A549 (cell line): ENCODE measurements at regions not wholly inside any gene's neighbourhood (a gene's known extent, or its start where the extent isn't known, plus 50 kb on each side); places are given as distances from the start of the nearest gene placed in this dataset.

Experiments used
- ATAC-seq, 2 experiments: fragments of 200-7000 bp in 1 of 2; fragments of >200 bp in 1 of 2; cut with Nextera tagmentation in 1 of 2; cut with Tn5 transposase in 1 of 2; 3 replicates each; pipeline versions ENCODE4 v1.8.0 to v1.9.1; 2018 to 2020; ENCODE audit warnings: mild to moderate bottlenecking in 1 of 2, moderate library complexity in 1 of 2
- CTCF ChIA-PET: fragments of 300-600 bp; sonication (Branson Sonifier 250); formaldehyde crosslinking; extraction: SDS; loops from one replicate; lab custom pipeline; 2021; ENCODE audit warnings: antibody characterized with exemption, inconsistent platforms; lab: Yijun Ruan, JAX
- POLR2A ChIA-PET: fragments of 350-600 bp; formaldehyde crosslinking; extraction: SDS; loops from one replicate; lab custom pipeline; 2021; ENCODE audit warnings: antibody characterized with exemption, inconsistent platforms; lab: Yijun Ruan, JAX
- DNase-seq, 2 experiments: peaks; one replicate each; pipeline versions ENCODE4 v3.0.0 to v3.0.0-alpha.2; 2011 to 2016; ENCODE audit warnings: low read depth in 1 of 2, low spot score in 1 of 2
- FAIRE-seq: peaks from 2 replicates; lab custom pipeline; 2011; peaks lifted over from hg19 to GRCh38; lab: Jason Lieb, UNC
- H3K27ac ChIP-seq, 2 experiments: fragments of >200 bp; sonication (Bioruptor Twin); formaldehyde crosslinking; 3 replicates each; pipeline ENCODE4 v1.5.1; 2016 to 2017
- H3K4me1 ChIP-seq: fragments of >200 bp; sonication (Bioruptor Twin); formaldehyde crosslinking; 3 replicates; pipeline ENCODE4 v1.6.1; 2016
- H3K4me2 ChIP-seq: fragments of >200 bp; sonication (Bioruptor Twin); formaldehyde crosslinking; 3 replicates; pipeline ENCODE4 v1.6.1; 2016
- H3K4me3 ChIP-seq: fragments of >200 bp; sonication (Bioruptor Twin); formaldehyde crosslinking; 3 replicates; pipeline ENCODE4 v1.5.1; 2016
- H3K9me3 ChIP-seq: fragments of >200 bp; sonication (Bioruptor Twin); formaldehyde crosslinking; 3 replicates; pipeline ENCODE4 v1.6.1; 2016
- CEBPB ChIP-seq, 2 experiments: fragments of >200 bp in 1 of 2; sonication (Bioruptor Twin) in 1 of 2; formaldehyde crosslinking in 1 of 2; IDR thresholded peaks; 2 replicates each; pipeline ENCODE4 v1.6.1; 2012 to 2016
- EHMT2 ChIP-seq: fragments of 200-600 bp; sonication (generic); IDR thresholded peaks from 2 replicates; pipeline ENCODE4 v1.6.1; 2016; ENCODE audit warnings: antibody characterized with exemption, low read depth, mild to moderate bottlenecking, moderate library complexity
- ESRRA ChIP-seq: fragments of 150-350 bp; IDR thresholded peaks from 2 replicates; pipeline ENCODE4 v1.6.1; 2014; ENCODE audit warnings: mild to moderate bottlenecking, low read length, borderline replicate concordance
- FOSB ChIP-seq: fragments of 250-450 bp; sonication (Bioruptor Pico); IDR thresholded peaks from 2 replicates; pipeline ENCODE4 v1.5.0; 2020; ENCODE audit warnings: mild to moderate bottlenecking, moderate library complexity
- FOSL2 ChIP-seq, 2 experiments: fragments of 450-650 bp in 1 of 2; fragments of >200 bp in 1 of 2; sonication (Bioruptor Twin) in 1 of 2; formaldehyde crosslinking; IDR thresholded peaks; 2 replicates each; pipeline versions ENCODE4 v1.5.0 to v1.6.1; 2016 to 2020; ENCODE audit warnings: mild to moderate bottlenecking in 1 of 2, moderate library complexity in 1 of 2
- GATA3 ChIP-seq: IDR thresholded peaks from 2 replicates; pipeline ENCODE4 v1.6.1; 2012; ENCODE audit warnings: borderline replicate concordance
- HOXA7 ChIP-seq: fragments of 250-450 bp; sonication (Bioruptor Pico); IDR thresholded peaks from 2 replicates; pipeline ENCODE4 v1.5.0; 2020; ENCODE audit warnings: mild to moderate bottlenecking, moderate library complexity
- HOXB13 ChIP-seq: fragments of 250-450 bp; sonication (Bioruptor Pico); IDR thresholded peaks from 2 replicates; pipeline ENCODE4 v1.5.0; 2020; ENCODE audit warnings: low read depth, mild to moderate bottlenecking, moderate library complexity
- HOXB5 ChIP-seq: fragments of 250-450 bp; sonication (Bioruptor Pico); IDR thresholded peaks from 2 replicates; pipeline ENCODE4 v1.5.0; 2020; ENCODE audit warnings: mild to moderate bottlenecking, moderate library complexity
- JUN ChIP-seq, 2 experiments: fragments of >200 bp; sonication (Bioruptor Twin); formaldehyde crosslinking; IDR thresholded peaks; 2 replicates in 1 of 2; 3 replicates in 1 of 2; pipeline ENCODE4 v1.6.1; 2016 to 2017
- KDM1A ChIP-seq: fragments of 200-600 bp; sonication (generic); IDR thresholded peaks from 2 replicates; pipeline ENCODE4 v1.6.1; 2016; ENCODE audit warnings: low read depth, mild to moderate bottlenecking
- MAFK ChIP-seq: fragments of 450-650 bp; IDR thresholded peaks from 2 replicates; pipeline ENCODE4 v1.6.1; 2014; ENCODE audit not compliant: partially characterized antibody
- POLR2A ChIP-seq: IDR thresholded peaks from 2 replicates; pipeline ENCODE4 v1.6.1; 2012; ENCODE audit warnings: mild to moderate bottlenecking, low read length
- POLR2AphosphoS2 ChIP-seq: conservative IDR thresholded peaks from 2 replicates; pipeline ENCODE4 v1.6.1; 2012; ENCODE audit warnings: low read length, improper control_type of control experiment, inconsistent platforms
- RARB ChIP-seq: fragments of 250-450 bp; sonication (Bioruptor Pico); IDR thresholded peaks from 2 replicates; pipeline ENCODE4 v1.8.0; 2021; ENCODE audit warnings: mild to moderate bottlenecking, moderate library complexity
- RFX5 ChIP-seq: fragments of 450-650 bp; IDR thresholded peaks from 2 replicates; pipeline ENCODE4 v1.7.1; 2014; ENCODE audit warnings: antibody characterized with exemption, mild to moderate bottlenecking, moderate library complexity
- TFCP2L1 ChIP-seq: fragments of 250-450 bp; sonication (Bioruptor Pico); IDR thresholded peaks from 2 replicates; pipeline ENCODE4 v1.5.0; 2021; ENCODE audit warnings: mild to moderate bottlenecking
- TP53 ChIP-seq: fragments of 250-450 bp; sonication (Bioruptor Pico); IDR thresholded peaks from 2 replicates; pipeline ENCODE4 v1.5.0; 2021; ENCODE audit warnings: mild to moderate bottlenecking, moderate library complexity
- ZC3H11A ChIP-seq: fragments of 450-650 bp; IDR thresholded peaks from 2 replicates; pipeline ENCODE4 v1.6.1; 2014; ENCODE audit warnings: antibody characterized with exemption, mild to moderate bottlenecking
- ZNF302 ChIP-seq: fragments of 250-450 bp; sonication (Bioruptor Pico); IDR thresholded peaks from 2 replicates; pipeline ENCODE4 v1.9.0; 2021; ENCODE audit warnings: inconsistent platforms, mild to moderate bottlenecking, moderate library complexity
- WGBS: methylation state at CpG from one replicate; pipeline ENCODE4 v1.1.6; 2017; ENCODE audit errors: missing lambda C conversion rate; 5-methylcytosine and 5-hydroxymethylcytosine counted together
- TF ChIP-seq, protein P1 (sequence below): fragments of 150-350 bp; IDR thresholded peaks from 2 replicates; pipeline ENCODE4 v1.6.1; 2014; ENCODE audit warnings: low read depth, mild to moderate bottlenecking, low read length
- TF ChIP-seq, protein P2 (sequence below): IDR thresholded peaks from 2 replicates; pipeline ENCODE4 v1.6.1; 2012
- TF ChIP-seq, protein P3 (sequence below): IDR thresholded peaks from 2 replicates; pipeline ENCODE4 v1.6.1; 2012; ENCODE audit warnings: low read depth, borderline replicate concordance
- TF ChIP-seq, protein P4 (sequence below): fragments of 250-450 bp; sonication (Bioruptor Pico); IDR thresholded peaks from 2 replicates; pipeline ENCODE4 v1.5.0; 2020; ENCODE audit warnings: low read depth, mild to moderate bottlenecking, moderate library complexity
- TF ChIP-seq, protein P5 (sequence below): IDR thresholded peaks from 2 replicates; pipeline ENCODE4 v1.6.1; 2012
- TF ChIP-seq, protein P6 (sequence below): fragments of >200 bp; sonication (Bioruptor Twin); formaldehyde crosslinking; IDR thresholded peaks from 2 replicates; pipeline ENCODE4 v1.6.1; 2016

DNA sequence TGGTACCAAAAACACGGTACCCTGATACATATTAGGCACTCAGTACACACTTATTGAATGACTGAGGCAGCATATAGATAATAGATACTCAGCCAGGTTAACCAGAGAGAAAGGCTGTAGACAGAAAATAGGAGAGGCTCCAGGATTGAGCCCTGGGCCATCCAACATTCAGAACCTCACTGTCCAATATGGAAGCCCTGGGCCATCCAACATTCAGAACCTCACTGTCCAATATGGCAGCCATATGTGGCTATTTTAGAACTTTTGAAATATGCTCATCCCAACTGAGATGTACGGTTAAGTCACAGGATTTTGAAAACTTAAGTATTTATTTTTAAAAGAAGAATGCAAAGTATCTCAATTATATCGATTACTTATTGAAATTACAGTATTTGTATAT lies 142.5 kb upstream of the ID4 start:
- Histone ChIP-seq H3K27ac (no peak overlapping the region), H3K4me2 (no peak overlapping the region), H3K4me1 (no peaks in the 10 kb centered on the region), H3K9me3 (no peaks in the 10 kb centered on the region), H3K4me3 (no peak overlapping the region)
- DNase-seq, result no peak
- no peak for FAIRE-seq
- 31% methylated on average over 3 of the region's 3 CpGs for WGBS
- ChIA-PET POLR2A (no interaction called here), CTCF (no interaction called here)
- no peak for ATAC-seq
- TF ChIP-seq KDM1A, result no peak
- TF ChIP-seq JUN (IDR thresholded peaks at IDR 0.05), result no peak
- TF ChIP-seq HOXB13, result no peak
- no peak for TF ChIP-seq POLR2AphosphoS2
- TF ChIP-seq, protein P1, sequence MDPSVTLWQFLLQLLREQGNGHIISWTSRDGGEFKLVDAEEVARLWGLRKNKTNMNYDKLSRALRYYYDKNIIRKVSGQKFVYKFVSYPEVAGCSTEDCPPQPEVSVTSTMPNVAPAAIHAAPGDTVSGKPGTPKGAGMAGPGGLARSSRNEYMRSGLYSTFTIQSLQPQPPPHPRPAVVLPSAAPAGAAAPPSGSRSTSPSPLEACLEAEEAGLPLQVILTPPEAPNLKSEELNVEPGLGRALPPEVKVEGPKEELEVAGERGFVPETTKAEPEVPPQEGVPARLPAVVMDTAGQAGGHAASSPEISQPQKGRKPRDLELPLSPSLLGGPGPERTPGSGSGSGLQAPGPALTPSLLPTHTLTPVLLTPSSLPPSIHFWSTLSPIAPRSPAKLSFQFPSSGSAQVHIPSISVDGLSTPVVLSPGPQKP, result no peak
- no peak for TF ChIP-seq ZNF302 (CRISPR knock-in tag)
- no peak for TF ChIP-seq CEBPB (IDR thresholded peaks at IDR 0.05)
- no peak for TF ChIP-seq MAFK
- no peak for TF ChIP-seq POLR2A
- TF ChIP-seq, protein P2, sequence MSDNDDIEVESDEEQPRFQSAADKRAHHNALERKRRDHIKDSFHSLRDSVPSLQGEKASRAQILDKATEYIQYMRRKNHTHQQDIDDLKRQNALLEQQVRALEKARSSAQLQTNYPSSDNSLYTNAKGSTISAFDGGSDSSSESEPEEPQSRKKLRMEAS, result no peak
- TF ChIP-seq TP53 (CRISPR knock-in tag), result no peak

DNA sequence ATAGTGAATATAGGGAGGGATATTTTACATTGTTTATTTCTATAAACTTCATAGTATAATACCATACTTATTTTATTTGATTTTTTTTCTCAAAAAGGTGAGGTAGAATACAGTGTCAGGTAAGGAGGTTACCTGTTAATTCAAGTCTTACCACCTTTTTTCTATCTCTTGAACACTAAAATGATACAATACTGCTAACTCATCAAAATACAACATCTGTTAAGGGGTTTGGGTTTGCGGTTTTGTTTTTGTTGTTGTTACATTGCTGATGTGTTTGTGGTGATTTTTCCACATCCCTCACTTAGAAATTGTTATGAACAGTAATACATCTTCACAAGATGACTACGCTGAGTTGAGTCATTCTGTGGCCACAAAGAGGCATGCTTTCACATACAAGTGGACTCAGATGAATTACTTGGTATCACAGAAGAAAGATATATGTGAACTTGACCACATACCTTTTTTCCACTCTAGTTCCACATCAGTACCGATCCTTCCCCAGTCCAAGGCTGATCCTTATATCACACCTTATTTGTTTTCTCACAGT lies 139.4 kb upstream of the ID4 start:
- Histone ChIP-seq H3K4me1 (no peaks in the 10 kb centered on the region), H3K4me3 (no peak overlapping the region), H3K9me3 (no peaks in the 10 kb centered on the region)
- FAIRE-seq, result no peak
- WGBS, result 30% methylated on average over 2 of the region's 3 CpGs
- no peak for DNase-seq
- no peak for TF ChIP-seq HOXA7 (CRISPR knock-in tag)
- TF ChIP-seq MAFK, result peak; percentile 87
- TF ChIP-seq, all 56 proteins: peak for 1
- ChIA-PET CTCF (no interaction called here), POLR2A (no interaction called here)
- ATAC-seq, result no peak
- Histone ChIP-seq H3K4me2 (no peak overlapping the region), H3K27ac (no peak overlapping the region)

DNA sequence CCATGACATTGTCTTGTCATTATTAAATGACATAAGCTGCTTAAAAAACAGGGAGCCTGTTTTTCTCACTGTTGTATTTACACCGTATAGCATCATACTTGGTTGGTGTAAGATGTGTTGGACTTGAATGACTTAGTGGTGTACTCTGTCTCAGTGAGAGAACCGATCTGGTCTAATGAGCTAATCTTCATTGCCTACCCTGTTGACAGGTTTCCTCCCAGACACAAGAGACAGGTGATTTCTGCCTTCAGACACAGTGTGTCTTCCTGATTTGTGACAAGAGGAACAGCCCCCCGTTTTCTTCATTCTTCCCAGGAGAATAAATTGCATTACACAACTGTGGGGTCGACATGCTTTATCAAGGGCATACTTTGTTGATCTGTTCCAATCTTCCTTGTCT lies 137.2 kb upstream of the ID4 start:
- ATAC-seq, result no peak
- Histone ChIP-seq H3K4me2 (no peak overlapping the region), H3K4me1 (no peaks in the 10 kb centered on the region)
- ChIA-PET CTCF (no interaction called here), POLR2A (no interaction called here)
- DNase-seq, result no peak
- TF ChIP-seq, protein P3, sequence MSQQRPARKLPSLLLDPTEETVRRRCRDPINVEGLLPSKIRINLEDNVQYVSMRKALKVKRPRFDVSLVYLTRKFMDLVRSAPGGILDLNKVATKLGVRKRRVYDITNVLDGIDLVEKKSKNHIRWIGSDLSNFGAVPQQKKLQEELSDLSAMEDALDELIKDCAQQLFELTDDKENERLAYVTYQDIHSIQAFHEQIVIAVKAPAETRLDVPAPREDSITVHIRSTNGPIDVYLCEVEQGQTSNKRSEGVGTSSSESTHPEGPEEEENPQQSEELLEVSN, result no peak
- TF ChIP-seq, protein P4, sequence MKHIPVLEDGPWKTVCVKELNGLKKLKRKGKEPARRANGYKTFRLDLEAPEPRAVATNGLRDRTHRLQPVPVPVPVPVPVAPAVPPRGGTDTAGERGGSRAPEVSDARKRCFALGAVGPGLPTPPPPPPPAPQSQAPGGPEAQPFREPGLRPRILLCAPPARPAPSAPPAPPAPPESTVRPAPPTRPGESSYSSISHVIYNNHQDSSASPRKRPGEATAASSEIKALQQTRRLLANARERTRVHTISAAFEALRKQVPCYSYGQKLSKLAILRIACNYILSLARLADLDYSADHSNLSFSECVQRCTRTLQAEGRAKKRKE, result no peak
- TF ChIP-seq, protein P5, sequence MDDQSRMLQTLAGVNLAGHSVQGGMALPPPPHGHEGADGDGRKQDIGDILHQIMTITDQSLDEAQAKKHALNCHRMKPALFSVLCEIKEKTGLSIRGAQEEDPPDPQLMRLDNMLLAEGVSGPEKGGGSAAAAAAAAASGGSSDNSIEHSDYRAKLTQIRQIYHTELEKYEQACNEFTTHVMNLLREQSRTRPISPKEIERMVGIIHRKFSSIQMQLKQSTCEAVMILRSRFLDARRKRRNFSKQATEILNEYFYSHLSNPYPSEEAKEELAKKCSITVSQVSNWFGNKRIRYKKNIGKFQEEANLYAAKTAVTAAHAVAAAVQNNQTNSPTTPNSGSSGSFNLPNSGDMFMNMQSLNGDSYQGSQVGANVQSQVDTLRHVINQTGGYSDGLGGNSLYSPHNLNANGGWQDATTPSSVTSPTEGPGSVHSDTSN, result no peak
- TF ChIP-seq ZC3H11A (no peak), HOXB5 (CRISPR knock-in tag) (no peak), GATA3 (no peak), RARB (no peak), RFX5 (no peak), HOXB13 (no peak), FOSB (no peak), EHMT2 (no peak), KDM1A (no peak), ESRRA (no peak), FOSL2 (IDR thresholded peaks at IDR 0.05) (no peak), FOSL2 (CRISPR knock-in tag; IDR thresholded peaks at IDR 0.05) (no peak), POLR2AphosphoS2 (no peak), POLR2A (no peak), TFCP2L1 (no peak)
- TF ChIP-seq, protein P6, sequence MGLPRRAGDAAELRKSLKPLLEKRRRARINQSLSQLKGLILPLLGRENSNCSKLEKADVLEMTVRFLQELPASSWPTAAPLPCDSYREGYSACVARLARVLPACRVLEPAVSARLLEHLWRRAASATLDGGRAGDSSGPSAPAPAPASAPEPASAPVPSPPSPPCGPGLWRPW, result no peak
- TF ChIP-seq, protein P2, result no peak
- TF ChIP-seq, all 56 proteins: peak for 0
- Histone ChIP-seq H3K4me3 (no peak overlapping the region), H3K27ac (no peak overlapping the region), H3K9me3 (no peaks in the 10 kb centered on the region)
- FAIRE-seq, result no peak
- 32% methylated on average over 4 of the region's 4 CpGs for WGBS
